Renal cortex interstitium (tissue), 11 donors: ENCODE measurements at regions not wholly inside any gene's neighbourhood (a gene's known extent, or its start where the extent isn't known, plus 50 kb on each side); places are given as distances from the start of the nearest gene placed in this dataset.

ENCODE experiments used
- DNase-seq, 11 donors: peaks; one replicate each; pipeline ENCODE4 v3.0.0-alpha.2; 2013; ENCODE audit warnings: low read depth in 9 of 11, low spot score in 4 of 11; ENCODE audit errors: extremely low read depth in 1 of 11

DNA sequence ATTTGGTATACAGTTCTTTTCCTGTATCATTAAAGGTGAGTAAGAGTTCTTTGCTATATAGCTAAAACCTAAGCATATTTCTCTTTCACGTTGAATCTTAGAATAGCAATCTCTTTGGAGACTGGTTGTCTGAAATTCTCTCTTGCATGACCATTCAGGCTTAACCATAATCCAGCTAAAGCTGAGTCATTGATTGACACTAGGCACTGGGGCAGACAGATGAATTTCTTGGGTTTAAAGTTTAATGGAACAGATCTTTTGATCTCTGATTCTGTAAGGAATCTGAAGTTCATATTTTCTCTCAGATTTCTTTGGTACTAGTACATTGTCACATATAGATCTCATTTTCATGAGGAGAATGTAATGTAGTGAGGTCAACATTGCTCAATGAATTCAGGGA lies 397.3 kb upstream of the MIR17HG start:
- DNase-seq, result no peak

DNA sequence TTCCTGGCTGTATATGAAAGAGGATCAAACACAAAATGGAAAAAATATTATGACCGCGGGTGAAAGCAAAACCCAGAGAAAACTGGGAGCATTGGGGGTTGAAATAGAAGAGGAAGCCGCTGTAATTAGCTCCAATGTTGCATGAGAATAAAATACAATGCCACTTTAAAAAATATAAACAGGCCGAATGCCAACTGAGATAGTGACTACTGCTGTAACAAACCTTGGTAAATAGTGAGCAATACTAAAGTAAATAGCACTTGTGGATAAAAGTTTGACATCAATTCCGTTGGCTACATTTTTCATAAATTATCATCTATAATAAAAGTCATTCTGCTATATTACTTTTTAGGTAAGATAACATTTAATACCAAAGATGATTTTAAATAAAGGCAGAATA lies 395.8 kb upstream of the MIR17HG start:
- no peak for DNase-seq

- no peak for DNase-seq
These were observed 395.2 kb upstream of the MIR17HG start for GRCh38 chr13:90952326-90952725.

GRCh38 chr13:90954605-90955195 lies 392.8 kb upstream of the MIR17HG start:
- DNase-seq, result no peak

GRCh38 chr13:90956031-90956430 lies 391.5 kb upstream of the MIR17HG start:
- no peak for DNase-seq

DNA sequence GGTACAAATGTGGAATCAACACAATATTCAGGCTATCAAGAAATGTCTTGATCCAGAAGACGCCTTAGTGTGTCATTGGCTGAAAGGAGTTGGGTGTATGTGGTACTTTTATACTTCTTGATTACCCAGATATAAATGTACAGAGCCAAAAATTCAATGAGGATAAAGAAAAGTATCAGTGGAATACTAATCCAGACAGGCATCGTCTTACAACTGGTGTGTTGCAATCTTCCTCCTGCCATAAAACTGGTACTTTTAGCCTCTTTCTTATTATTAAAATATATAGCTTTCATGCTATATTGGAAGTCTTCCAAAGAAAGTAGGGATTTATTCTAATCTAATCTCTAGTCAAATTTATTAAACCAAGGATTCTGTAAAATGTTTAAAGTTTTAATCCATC lies 388.6 kb upstream of the MIR17HG start:
- DNase-seq, result no peak

DNA sequence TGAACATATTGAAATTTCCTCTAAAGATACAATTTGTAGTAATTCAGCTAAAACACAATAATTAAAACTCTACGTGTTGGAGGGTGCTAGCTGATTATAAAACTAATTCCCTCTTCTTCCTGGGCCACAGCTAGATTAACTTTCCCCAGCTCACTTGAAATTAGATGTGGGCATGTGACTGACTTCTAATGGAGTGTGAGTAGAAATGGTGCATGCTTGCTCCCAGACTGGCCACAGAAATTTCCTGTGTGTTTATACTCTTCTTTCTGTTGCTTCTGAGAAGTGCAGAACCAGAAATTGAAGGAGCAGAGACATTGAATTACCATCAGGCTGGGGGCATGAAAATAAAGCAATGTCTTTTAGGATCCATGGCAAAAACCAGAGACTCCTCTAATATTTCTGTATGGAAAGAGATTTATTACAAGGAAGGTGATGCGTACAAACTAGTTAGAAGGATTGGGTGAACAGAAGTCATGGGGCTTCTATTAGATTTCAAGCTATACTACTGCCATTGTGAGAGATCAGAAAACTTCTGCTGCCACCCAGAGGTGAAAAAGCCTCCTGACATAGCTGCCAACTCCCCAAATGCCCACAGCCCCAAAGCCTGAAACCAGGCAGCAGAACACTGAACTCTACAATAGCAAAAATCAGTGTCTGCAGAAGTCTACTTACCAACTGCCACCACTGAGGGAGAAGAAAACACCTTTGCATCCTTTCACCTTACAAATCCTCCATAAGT lies 379.2 kb upstream of the MIR17HG start:
- DNase-seq, result peak; percentile 8 to 28 (median 17)

DNA sequence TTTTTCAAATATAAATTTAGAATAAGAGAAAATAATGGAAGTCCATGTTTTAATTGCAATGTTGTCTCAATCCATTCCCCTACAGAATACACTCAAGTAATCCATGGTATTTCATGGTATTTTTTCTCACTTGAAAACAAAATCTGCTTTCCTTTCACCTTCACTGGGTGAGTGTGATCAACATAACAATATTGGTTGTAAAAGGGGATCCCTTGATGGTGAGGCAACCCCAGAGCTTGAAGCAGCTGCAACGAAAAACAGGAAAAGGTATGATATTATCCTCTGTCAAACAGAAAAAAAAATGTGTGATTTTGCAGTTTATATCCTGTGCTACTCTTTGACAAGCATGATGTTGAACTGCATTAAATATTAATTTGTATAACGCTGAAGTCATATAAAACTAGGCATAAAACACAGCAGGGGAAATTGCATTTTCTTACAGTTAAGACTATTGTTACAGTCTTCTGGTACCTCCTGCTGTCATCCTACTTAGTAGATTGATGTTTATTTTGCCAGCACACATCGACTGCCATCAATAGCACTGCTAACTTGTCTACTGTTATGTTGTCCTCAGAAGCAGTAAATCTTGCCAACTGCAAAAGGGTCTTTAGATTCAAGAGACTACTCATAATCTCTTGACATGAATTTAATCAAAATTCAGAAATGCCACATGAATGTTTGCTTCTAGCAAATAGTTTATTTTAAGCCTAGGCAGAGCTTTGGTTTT lies 373.1 kb upstream of the MIR17HG start:
- DNase-seq, result no peak

DNA sequence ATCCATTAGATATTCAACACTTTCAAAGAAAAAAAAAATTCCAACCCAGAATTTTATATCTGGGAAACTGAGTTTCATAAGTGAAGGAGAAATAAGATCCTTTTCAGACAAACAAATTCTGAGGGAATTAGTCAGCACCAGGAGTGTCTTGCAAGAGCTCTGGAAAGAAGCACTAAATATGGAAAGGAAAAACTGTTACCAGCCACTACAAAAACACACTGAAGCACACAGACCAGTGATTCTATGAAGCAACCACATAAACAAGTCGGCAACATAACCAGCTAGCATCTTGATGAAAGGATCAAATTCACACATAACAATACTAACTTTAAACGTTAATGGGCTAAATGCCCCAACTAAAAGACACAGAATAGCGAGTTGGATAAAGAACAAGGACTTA lies 368.4 kb upstream of the MIR17HG start:
- DNase-seq, result no peak

GRCh38 chr13:90984756-90985155 lies 362.7 kb upstream of the MIR17HG start:
- DNase-seq, result no peak

GRCh38 chr13:90995001-90995400 lies 352.5 kb upstream of the MIR17HG start:
- DNase-seq, result no peak

GRCh38 chr13:90995614-90996013 lies 351.9 kb upstream of the MIR17HG start:
- DNase-seq, result no peak

- DNase-seq, result no peak
These were observed 349.5 kb upstream of the MIR17HG start for GRCh38 chr13:90997951-90998350.

- no peak for DNase-seq
These were observed 348.1 kb upstream of the MIR17HG start for GRCh38 chr13:90999401-90999800.

- DNase-seq, result no peak
These were observed 346.1 kb upstream of the MIR17HG start for GRCh38 chr13:91001371-91001770.

DNA sequence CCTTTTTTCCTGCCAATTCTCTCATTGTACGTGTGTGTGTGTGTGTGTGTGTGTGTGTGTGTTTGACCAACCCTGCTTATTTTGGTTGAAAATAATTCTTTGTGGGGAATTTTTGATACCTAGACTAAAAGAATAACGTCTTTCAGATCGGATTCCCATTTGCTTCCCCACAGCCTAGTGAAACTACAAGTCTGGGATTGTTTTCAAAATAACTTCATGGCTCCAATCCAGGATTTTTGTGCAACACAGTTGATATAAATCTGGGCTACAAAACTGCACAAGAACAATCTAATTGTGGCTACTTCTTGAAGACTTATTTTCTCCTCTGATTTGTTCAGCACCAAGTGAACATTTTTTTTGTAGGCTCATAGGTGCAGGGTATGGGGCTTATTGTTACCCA lies 332.8 kb upstream of the MIR17HG start:
- no peak for DNase-seq

DNA sequence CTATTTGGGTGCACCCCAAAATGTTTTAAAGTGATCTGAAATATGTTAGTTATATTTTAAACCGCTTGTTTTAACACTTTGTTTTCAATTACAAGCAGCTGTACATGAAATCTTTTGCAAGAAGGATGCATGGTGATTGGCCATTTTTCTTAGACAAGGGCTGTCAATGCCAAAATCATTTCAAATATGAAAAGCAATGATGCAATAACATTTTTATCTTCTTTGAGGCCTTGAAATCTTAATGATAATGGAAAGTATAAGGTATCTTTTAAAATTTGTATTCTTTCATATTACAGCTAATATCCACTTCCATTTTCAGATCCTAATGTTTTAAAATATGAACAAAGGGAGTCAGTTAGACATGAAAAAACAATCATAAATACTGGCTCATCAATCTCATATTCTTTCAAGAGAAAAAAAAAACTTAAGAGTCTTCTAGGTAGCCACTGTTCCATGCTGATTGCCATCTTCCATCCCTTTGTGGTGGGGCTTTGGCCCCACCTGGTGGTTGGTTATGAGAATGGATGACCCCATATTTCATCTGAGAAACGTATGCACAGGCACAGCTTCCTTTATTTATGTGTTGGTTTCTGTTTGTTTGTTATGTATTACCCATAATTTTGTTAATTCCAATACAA lies 330.3 kb upstream of the MIR17HG start:
- peak in 8 of 11 donors; percentile 4 to 32 (median 16) for DNase-seq

DNA sequence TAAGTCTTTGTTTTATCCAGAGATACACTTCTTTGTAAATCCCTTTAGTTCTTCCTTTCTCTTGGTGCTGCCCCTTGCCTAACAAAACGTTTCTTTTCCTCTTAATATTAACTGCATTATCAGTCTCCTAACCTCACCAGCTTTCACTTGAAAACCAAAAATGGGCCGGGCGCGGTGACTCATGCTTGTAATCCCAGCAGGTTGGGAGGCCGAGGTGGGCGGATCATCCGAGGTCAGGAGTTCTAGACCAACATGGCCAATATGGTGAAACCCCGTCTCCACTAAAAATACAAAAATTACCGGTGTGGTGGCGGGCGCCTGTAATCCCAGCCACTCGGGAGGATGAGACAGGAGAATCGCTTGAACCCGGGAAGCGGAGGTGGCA lies 329.8 kb upstream of the MIR17HG start:
- DNase-seq, result no peak

DNA sequence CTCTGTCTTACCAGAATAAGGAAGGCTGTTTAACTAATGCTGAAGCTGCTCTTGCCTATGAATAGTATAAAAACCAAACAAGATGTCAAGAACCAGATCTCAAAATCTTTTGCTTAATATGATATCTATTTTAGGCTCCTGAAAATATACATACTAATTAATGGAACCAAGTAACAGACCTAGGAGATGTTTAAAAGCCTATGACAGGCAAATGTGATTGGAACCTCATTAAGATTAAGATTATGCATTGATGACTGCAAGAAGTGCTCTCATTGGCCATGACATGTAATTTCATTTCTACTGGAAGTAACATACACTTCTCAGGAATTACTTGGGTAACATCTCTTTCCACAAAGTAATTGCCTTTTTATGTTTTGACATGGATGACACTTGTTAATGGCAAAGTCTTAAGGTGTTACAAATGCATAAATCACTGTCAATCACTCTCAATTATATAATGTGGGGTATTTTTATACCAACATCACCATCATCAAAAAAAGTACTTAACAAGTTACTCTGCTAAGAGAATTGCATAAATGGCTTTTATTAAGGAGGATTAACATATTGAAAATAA lies 326.9 kb upstream of the MIR17HG start:
- DNase-seq, result no peak
